DND-41 (cell line): ENCODE measurements at regions not wholly inside any gene's neighbourhood (a gene's known extent, or its start where the extent isn't known, plus 50 kb on each side); places are given as distances from the start of the nearest gene placed in this dataset.

Source experiments
- ATAC-seq: fragments of 200-7000 bp; cut with Tn5 transposase; 3 replicates; pipeline ENCODE4 v1.9.1; 2021; ENCODE audit warnings: low read depth; ENCODE audit not compliant: insufficient read depth
- DNase-seq: peaks from one replicate; pipeline ENCODE4 v3.0.0-alpha.2; 2020
- H2AFZ ChIP-seq: 2 replicates; pipeline ENCODE4 v1.6.0; 2012; ENCODE audit warnings: low read depth, low read length
- H3K27ac ChIP-seq: 2 replicates; pipeline ENCODE4 v1.5.1; 2012; ENCODE audit warnings: low read length, inconsistent platforms
- H3K27me3 ChIP-seq: fragments of 200-600 bp; sonication (generic); 2 replicates; pipeline ENCODE4 v1.6.0; 2012; ENCODE audit warnings: low read length, mild to moderate bottlenecking, inconsistent platforms; ENCODE audit not compliant: insufficient read depth, poor library complexity
- H3K36me3 ChIP-seq: 2 replicates; pipeline ENCODE4 v1.5.1; 2012; ENCODE audit warnings: low read length, inconsistent platforms; ENCODE audit not compliant: insufficient read depth
- H3K4me1 ChIP-seq: 2 replicates; pipeline ENCODE4 v1.5.1; 2012; ENCODE audit warnings: mild to moderate bottlenecking, low read length; ENCODE audit not compliant: insufficient read depth
- H3K4me2 ChIP-seq: 2 replicates; pipeline ENCODE4 v1.6.0; 2012; ENCODE audit warnings: mild to moderate bottlenecking, moderate library complexity, low read length, inconsistent platforms; ENCODE audit not compliant: insufficient read depth
- H3K4me3 ChIP-seq, 2 experiments: fragments of 200-600 bp in 1 of 2; shearing (Covaris generic) in 1 of 2; 2 replicates each; pipeline ENCODE4 v1.5.1; 2012 to 2016; ENCODE audit warnings: inconsistent platforms in 2 of 2, low read length in 2 of 2, mild to moderate bottlenecking in 2 of 2, low read depth in 1 of 2, moderate library complexity in 1 of 2
- H3K79me2 ChIP-seq: 2 replicates; pipeline ENCODE4 v1.6.0; 2012; ENCODE audit warnings: low read length, inconsistent platforms; ENCODE audit not compliant: insufficient read depth
- H3K9ac ChIP-seq: 2 replicates; pipeline ENCODE4 v1.6.0; 2012; ENCODE audit warnings: low read depth, mild to moderate bottlenecking, inconsistent platforms, low read length, moderate library complexity
- H3K9me3 ChIP-seq: 2 replicates; pipeline ENCODE4 v1.5.1; 2012; ENCODE audit warnings: low read length, moderate library complexity, mild to moderate bottlenecking, inconsistent platforms; ENCODE audit not compliant: insufficient read depth, severe bottlenecking
- H4K20me1 ChIP-seq: 2 replicates; pipeline ENCODE4 v1.6.0; 2012; ENCODE audit warnings: low read length; ENCODE audit not compliant: insufficient read depth
- EZH2 ChIP-seq: IDR thresholded peaks from 3 replicates; pipeline ENCODE4 v1.6.1; 2012; ENCODE audit warnings: borderline replicate concordance, low read depth, mild to moderate bottlenecking, moderate library complexity, low read length, inconsistent platforms; ENCODE audit not compliant: severe bottlenecking
- TF ChIP-seq, protein P1 (sequence below): IDR thresholded peaks from 2 replicates; pipeline ENCODE4 v1.5.1; 2012; ENCODE audit warnings: borderline replicate concordance, low read length, moderate library complexity, mild to moderate bottlenecking; ENCODE audit not compliant: poor library complexity, severe bottlenecking; ENCODE audit errors: extremely low read depth

GRCh38 chr20:61127311-61128039 lies 124.6 kb upstream of the CDH4 start:
- no peak for ATAC-seq
- Histone ChIP-seq H3K27me3 (peaks cover 7% of the 10 kb centered on the region), H3K4me3 (no peak overlapping the region), H3K27ac (no peak overlapping the region), H3K36me3 (no peaks in the 10 kb centered on the region), H3K9ac (no peak overlapping the region), H3K4me1 (peaks cover 16% of the 10 kb centered on the region), H3K4me2 (no peak overlapping the region), H4K20me1 (no peaks in the 10 kb centered on the region), H2AFZ (no peak overlapping the region), H3K79me2 (no peaks in the 10 kb centered on the region), H3K9me3 (no peaks in the 10 kb centered on the region)
- TF ChIP-seq, protein P1, sequence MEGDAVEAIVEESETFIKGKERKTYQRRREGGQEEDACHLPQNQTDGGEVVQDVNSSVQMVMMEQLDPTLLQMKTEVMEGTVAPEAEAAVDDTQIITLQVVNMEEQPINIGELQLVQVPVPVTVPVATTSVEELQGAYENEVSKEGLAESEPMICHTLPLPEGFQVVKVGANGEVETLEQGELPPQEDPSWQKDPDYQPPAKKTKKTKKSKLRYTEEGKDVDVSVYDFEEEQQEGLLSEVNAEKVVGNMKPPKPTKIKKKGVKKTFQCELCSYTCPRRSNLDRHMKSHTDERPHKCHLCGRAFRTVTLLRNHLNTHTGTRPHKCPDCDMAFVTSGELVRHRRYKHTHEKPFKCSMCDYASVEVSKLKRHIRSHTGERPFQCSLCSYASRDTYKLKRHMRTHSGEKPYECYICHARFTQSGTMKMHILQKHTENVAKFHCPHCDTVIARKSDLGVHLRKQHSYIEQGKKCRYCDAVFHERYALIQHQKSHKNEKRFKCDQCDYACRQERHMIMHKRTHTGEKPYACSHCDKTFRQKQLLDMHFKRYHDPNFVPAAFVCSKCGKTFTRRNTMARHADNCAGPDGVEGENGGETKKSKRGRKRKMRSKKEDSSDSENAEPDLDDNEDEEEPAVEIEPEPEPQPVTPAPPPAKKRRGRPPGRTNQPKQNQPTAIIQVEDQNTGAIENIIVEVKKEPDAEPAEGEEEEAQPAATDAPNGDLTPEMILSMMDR = no peak
- no peak for TF ChIP-seq EZH2
- DNase-seq = no peak

DNA sequence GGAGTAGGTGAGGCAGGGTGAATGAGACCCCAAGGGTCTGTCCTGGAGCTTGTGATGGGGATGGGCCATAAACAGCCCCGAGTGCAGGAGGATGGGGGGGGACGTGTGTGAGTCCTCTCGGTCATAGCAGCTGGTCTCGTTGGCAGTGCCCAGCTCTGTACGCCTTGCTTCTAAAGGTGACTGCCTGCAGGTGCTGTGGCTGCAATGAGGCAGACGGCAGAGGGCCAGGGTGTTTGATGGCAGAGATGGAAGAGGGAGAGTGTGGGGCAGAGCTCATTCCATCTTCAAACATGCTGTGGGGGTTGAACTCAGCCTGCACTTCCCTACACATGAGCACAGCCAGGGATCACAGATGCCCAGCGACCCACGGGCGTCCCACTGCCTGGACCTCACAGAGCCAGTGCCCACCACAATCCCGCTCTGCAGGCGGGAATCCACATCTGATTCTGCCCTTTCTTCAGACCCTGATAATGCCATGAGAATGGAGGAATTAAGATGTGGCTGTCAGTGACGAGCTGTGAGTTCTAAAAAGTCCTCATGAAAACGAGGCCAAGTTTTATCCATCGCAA lies 123.3 kb upstream of the CDH4 start:
- Histone ChIP-seq H3K27me3 (peaks cover 7% of the 10 kb centered on the region), H3K79me2 (no peaks in the 10 kb centered on the region), H3K4me3 (no peak overlapping the region), H3K36me3 (no peaks in the 10 kb centered on the region), H2AFZ (no peak overlapping the region; the same call in 1 of the 2 replicates), H3K9me3 (no peaks in the 10 kb centered on the region), H3K9ac (no peak overlapping the region), H3K27ac (no peak overlapping the region), H4K20me1 (no peaks in the 10 kb centered on the region), H3K4me1 (peaks cover 16% of the 10 kb centered on the region), H3K4me2 (no peak overlapping the region)
- ATAC-seq (peak; percentile 11; the same call in 1 of the 3 replicates), DNase-seq (no peak)
- TF ChIP-seq, protein P1 = no peak
- TF ChIP-seq EZH2 = no peak

GRCh38 chr20:61129311-61129710 lies 122.8 kb upstream of the CDH4 start:
- Histone ChIP-seq H3K4me1 (peaks cover 16% of the 10 kb centered on the region), H3K36me3 (no peaks in the 10 kb centered on the region), H2AFZ (no peak overlapping the region; the same call in 1 of the 2 replicates), H3K27ac (no peak overlapping the region), H3K79me2 (no peaks in the 10 kb centered on the region), H3K27me3 (peaks cover 7% of the 10 kb centered on the region), H3K9ac (no peak overlapping the region), H4K20me1 (no peaks in the 10 kb centered on the region), H3K9me3 (no peaks in the 10 kb centered on the region), H3K4me2 (no peak overlapping the region; the same call in 1 of the 2 replicates), H3K4me3 (no peak overlapping the region)
- peak; percentile 93 for ATAC-seq
- no peak for TF ChIP-seq EZH2
- TF ChIP-seq, protein P1 = peak; percentile 18
- DNase-seq = peak; percentile 66

GRCh38 chr20:61130156-61130555 lies 121.9 kb upstream of the CDH4 start:
- ATAC-seq = no peak
- TF ChIP-seq EZH2 = no peak
- TF ChIP-seq, protein P1 = no peak
- no peak overlapping the region for H3K4me3 ChIP-seq
- no peaks in the 10 kb centered on the region for H3K36me3 ChIP-seq
- no peak overlapping the region for H3K27ac ChIP-seq
- H3K9ac ChIP-seq = no peak overlapping the region
- no peak overlapping the region for H3K4me2 ChIP-seq
- no peak for DNase-seq
- H3K27me3 ChIP-seq = peaks cover 7% of the 10 kb centered on the region
- no peaks in the 10 kb centered on the region for H4K20me1 ChIP-seq
- peaks cover 16% of the 10 kb centered on the region for H3K4me1 ChIP-seq
- H3K9me3 ChIP-seq = no peaks in the 10 kb centered on the region
- no peak overlapping the region for H2AFZ ChIP-seq
- no peaks in the 10 kb centered on the region for H3K79me2 ChIP-seq
